NT2/D1 (cell line): ENCODE measurements at regions not wholly inside any gene's neighbourhood (a gene's known extent, or its start where the extent isn't known, plus 50 kb on each side); places are given as distances from the start of the nearest gene placed in this dataset.

Experiments used
- DNase-seq: peaks from one replicate; pipeline ENCODE4 v3.0.0-alpha.2; 2011; ENCODE audit warnings: low read depth, low spot score
- H3K27me3 ChIP-seq: 2 replicates; pipeline ENCODE4 v1.6.0; 2011; ENCODE audit warnings: mild to moderate bottlenecking; ENCODE audit not compliant: insufficient read length, insufficient read depth
- H3K36me3 ChIP-seq: 2 replicates; pipeline ENCODE4 v1.6.1; 2011; ENCODE audit warnings: mild to moderate bottlenecking, low read length, mixed read lengths; ENCODE audit not compliant: insufficient read depth, insufficient read length
- H3K4me1 ChIP-seq: 2 replicates; pipeline ENCODE4 v1.5.1; 2011; ENCODE audit not compliant: insufficient read depth, insufficient read length
- H3K4me3 ChIP-seq: 2 replicates; pipeline ENCODE4 v1.5.1; 2011; ENCODE audit warnings: low read depth; ENCODE audit not compliant: insufficient read length
- H3K9ac ChIP-seq: 2 replicates; pipeline ENCODE4 v1.6.0; 2011; ENCODE audit warnings: low read depth; ENCODE audit not compliant: insufficient read length
- H3K9me3 ChIP-seq: 2 replicates; pipeline ENCODE4 v1.5.1; 2011; ENCODE audit warnings: mild to moderate bottlenecking, low read length; ENCODE audit not compliant: insufficient read depth
- SUZ12 ChIP-seq: IDR thresholded peaks from 2 replicates; pipeline ENCODE4 v1.6.1; 2011; ENCODE audit not compliant: insufficient read length, insufficient read depth; ENCODE audit errors: extremely low read depth
- YY1 ChIP-seq: IDR thresholded peaks from 2 replicates; pipeline ENCODE4 v1.6.1; 2011; ENCODE audit not compliant: insufficient read length, insufficient read depth
- ZNF274 ChIP-seq: IDR thresholded peaks from 2 replicates; pipeline ENCODE4 v1.6.1; 2011; ENCODE audit warnings: mild to moderate bottlenecking, low read depth, low read length

DNA sequence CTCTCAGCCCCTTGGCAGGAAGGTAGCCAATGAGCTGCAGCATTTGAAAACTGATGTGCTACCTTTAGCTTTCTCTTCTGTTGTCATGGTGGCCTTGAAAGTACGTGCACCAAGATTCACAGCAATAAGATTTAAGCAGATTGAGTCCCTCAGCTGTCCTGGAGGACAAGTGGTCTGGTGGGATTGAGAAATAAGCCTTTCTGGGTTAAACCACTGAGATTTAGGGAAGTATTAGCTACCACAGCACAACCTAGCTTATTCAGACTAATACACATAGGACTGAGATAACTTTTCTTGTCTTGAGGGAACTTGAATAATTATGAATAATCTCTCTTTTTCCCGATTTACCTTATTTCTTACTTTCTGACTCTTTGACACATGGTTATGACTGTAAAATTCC is 324.0 kb downstream of the PTEN start:
- Histone ChIP-seq H3K4me1 (no peaks in the 10 kb centered on the region), H3K9ac (no peak overlapping the region), H3K36me3 (no peaks in the 10 kb centered on the region), H3K4me3 (no peak overlapping the region), H3K27me3 (no peaks in the 10 kb centered on the region), H3K9me3 (no peaks in the 10 kb centered on the region)
- DNase-seq, result no peak
- TF ChIP-seq YY1, result no peak
- no peak for TF ChIP-seq SUZ12
- TF ChIP-seq ZNF274, result no peak

DNA sequence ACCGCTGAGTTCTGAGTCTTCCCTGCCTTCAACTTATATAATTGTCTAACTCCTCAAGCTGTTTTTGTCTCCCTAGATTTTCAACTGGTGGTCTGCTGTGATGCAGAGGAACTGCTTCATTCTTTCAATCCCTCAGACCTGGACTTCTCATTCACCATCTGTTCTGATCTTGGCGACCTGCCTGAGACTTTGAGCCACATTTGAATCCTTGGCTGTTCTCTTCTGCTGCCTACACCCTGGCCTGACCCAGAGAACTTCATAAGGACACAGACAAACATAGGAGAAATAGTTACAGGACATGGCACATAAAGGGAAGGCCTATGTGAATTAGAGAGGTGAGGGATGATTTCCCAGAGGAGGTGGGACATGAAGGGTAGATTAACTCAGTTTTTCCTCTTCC is 326.7 kb downstream of the PTEN start:
- no peak for DNase-seq
- H3K36me3 ChIP-seq, result no peaks in the 10 kb centered on the region
- H3K4me3 ChIP-seq, result no peak overlapping the region
- H3K27me3 ChIP-seq, result no peaks in the 10 kb centered on the region
- H3K9ac ChIP-seq, result no peak overlapping the region
- H3K9me3 ChIP-seq, result no peaks in the 10 kb centered on the region
- TF ChIP-seq YY1 (no peak), SUZ12 (no peak), ZNF274 (no peak)
- no peaks in the 10 kb centered on the region for H3K4me1 ChIP-seq

- Histone ChIP-seq H3K9ac (no peak overlapping the region), H3K36me3 (no peaks in the 10 kb centered on the region), H3K4me1 (no peaks in the 10 kb centered on the region), H3K9me3 (no peaks in the 10 kb centered on the region), H3K27me3 (no peaks in the 10 kb centered on the region), H3K4me3 (no peak overlapping the region)
- TF ChIP-seq ZNF274 (no peak), SUZ12 (no peak), YY1 (no peak)
- DNase-seq, result no peak
These were observed 327.3 kb downstream of the PTEN start for GRCh38 chr10:88190540-88191235.

DNA sequence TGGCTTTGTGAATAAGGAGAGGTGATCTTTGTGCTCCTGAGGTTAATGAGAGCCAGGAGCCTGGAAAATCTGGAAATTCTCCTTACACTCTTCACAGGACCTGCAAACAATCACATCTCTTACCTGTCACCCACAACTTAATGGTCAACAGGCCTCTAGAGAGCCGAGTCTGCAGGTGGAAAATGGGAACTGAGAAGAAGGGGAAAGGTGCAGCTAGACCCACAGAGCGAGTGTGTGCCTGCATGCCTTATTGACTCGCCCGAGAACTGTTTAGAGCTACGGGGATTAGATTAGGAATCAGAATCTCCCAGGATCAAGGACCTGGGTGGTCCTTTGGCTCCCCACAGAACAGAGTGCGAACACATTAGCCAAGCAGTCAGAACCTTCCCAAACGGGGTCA is 329.6 kb downstream of the PTEN start:
- Histone ChIP-seq H3K4me1 (no peaks in the 10 kb centered on the region), H3K4me3 (no peak overlapping the region), H3K9me3 (no peaks in the 10 kb centered on the region), H3K9ac (no peak overlapping the region), H3K36me3 (no peaks in the 10 kb centered on the region), H3K27me3 (no peaks in the 10 kb centered on the region)
- TF ChIP-seq SUZ12, result no peak
- TF ChIP-seq ZNF274, result no peak
- no peak for TF ChIP-seq YY1
- DNase-seq, result no peak

GRCh38 chr10:88194041-88194887 is 330.8 kb downstream of the PTEN start:
- Histone ChIP-seq H3K9me3 (no peaks in the 10 kb centered on the region), H3K4me1 (no peaks in the 10 kb centered on the region), H3K36me3 (no peaks in the 10 kb centered on the region), H3K4me3 (no peak overlapping the region), H3K9ac (no peak overlapping the region), H3K27me3 (no peaks in the 10 kb centered on the region)
- DNase-seq, result no peak
- TF ChIP-seq SUZ12 (no peak), YY1 (no peak), ZNF274 (no peak)

DNA sequence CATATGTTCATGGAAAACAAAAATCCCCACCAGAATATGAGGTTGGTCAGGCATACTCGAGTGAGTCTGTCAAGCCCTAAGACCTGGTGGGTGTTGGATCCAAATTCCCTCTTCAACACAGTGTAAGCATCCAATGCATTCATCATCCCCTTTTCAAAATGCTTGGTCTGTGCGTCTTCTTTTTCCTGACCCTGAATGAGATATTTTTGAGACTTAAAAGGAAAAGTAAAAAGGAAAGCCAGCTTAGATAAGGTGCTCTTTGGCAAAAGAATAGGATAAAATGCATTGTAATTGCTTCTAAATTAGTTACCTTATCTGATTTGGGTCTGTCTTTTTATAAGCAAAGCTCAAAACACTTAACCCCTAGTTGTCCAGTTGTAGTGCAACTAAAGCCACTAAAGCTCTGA is 331.5 kb downstream of the PTEN start:
- H3K9ac ChIP-seq, result no peak overlapping the region
- no peak for TF ChIP-seq SUZ12
- no peak for TF ChIP-seq ZNF274
- TF ChIP-seq YY1, result no peak
- no peaks in the 10 kb centered on the region for H3K36me3 ChIP-seq
- no peak overlapping the region for H3K4me3 ChIP-seq
- DNase-seq, result no peak
- H3K4me1 ChIP-seq, result no peaks in the 10 kb centered on the region
- H3K9me3 ChIP-seq, result no peaks in the 10 kb centered on the region
- no peaks in the 10 kb centered on the region for H3K27me3 ChIP-seq

GRCh38 chr10:88195841-88196240 is 332.4 kb downstream of the PTEN start:
- H3K9ac ChIP-seq, result no peak overlapping the region
- no peak for DNase-seq
- TF ChIP-seq YY1, result no peak
- no peak for TF ChIP-seq SUZ12
- TF ChIP-seq ZNF274, result no peak
- H3K4me3 ChIP-seq, result no peak overlapping the region
- no peaks in the 10 kb centered on the region for H3K4me1 ChIP-seq
- no peaks in the 10 kb centered on the region for H3K36me3 ChIP-seq
- no peaks in the 10 kb centered on the region for H3K9me3 ChIP-seq
- no peaks in the 10 kb centered on the region for H3K27me3 ChIP-seq
